ENCODE measurements at regions not wholly inside any gene's neighbourhood (a gene's known extent, or its start where the extent isn't known, plus 50 kb on each side); places are given as distances from the start of the nearest gene placed in this dataset.

GRCh38 chr5:166200532-166200931 is 2090.9 kb upstream of the WWC1 start:
- no peak for DNase-seq (ENCODE audit: low read depth)
- H3K4me3 ChIP-seq (ENCODE audit: low read depth, low read length): no peak overlapping the region
- TF ChIP-seq CTCF (IDR thresholded peaks at IDR 0.05; ENCODE audit: control insufficient read depth, extremely low read depth, insufficient read depth): no peak

DNA sequence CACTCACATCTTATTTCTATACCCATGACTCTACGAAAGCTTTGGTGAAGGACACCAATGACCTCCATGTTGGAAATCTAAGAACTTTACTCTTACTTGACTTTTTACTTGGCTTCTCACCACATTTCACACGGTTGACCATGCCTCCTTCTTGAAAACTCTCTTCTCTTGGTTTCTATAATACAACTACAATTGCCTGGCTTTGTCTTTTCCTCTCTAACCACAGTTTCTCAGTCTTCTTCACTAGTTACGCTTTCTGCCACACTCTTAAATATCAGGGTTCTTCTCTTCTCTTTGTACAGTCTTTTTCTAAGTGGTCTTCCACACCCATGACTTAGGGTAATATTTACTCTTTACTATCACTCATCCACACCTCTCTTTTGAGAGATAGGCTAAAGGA is 2079.8 kb upstream of the WWC1 start:
- no peak for TF ChIP-seq CTCF (IDR thresholded peaks at IDR 0.05; ENCODE audit: control insufficient read depth, extremely low read depth, insufficient read depth)
- no peak for DNase-seq (ENCODE audit: low read depth)
- H3K4me3 ChIP-seq (ENCODE audit: low read depth, low read length): no peak overlapping the region

DNA sequence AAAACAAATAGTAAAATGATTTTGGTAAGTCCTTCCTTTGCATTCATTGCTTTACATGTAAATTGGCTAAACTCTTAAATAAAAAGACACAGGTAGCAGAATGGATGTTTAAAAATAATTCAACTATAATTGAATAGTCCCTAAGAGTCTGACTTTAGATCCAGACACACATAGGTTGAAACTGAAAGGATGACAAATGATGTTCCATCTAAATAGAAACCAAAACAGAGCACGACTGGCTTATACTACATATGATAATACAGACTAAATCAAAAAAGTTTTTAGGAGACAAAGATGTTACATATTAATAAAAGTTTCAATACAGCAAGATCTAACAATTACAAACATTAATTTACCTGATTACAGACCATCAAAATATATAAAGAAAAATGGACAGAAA is 2055.1 kb upstream of the WWC1 start:
- no peak for TF ChIP-seq CTCF (IDR thresholded peaks at IDR 0.05; ENCODE audit: control insufficient read depth, extremely low read depth, insufficient read depth)
- no peak for DNase-seq (ENCODE audit: low read depth)
- H3K4me3 ChIP-seq (ENCODE audit: low read depth, low read length): no peak overlapping the region

DNA sequence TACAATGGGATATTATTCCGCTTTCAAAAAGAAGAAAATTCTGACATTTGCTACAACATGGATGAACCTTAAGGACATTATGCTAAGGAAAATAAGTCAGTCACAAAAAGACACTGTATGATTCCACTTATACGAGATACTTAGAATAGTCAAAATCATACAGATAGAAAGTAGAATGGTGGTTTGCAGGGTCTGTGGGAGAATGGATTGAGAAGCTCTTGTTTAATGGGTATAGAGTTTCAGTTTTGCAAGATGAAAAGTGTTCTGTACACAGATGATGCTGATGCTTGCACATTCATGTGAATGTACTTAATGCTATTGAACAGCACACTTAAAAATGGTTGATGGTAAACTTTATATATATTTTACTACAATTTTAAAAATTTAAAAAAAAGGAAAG is 2050.7 kb upstream of the WWC1 start:
- no peak for DNase-seq (ENCODE audit: low read depth)
- TF ChIP-seq CTCF (IDR thresholded peaks at IDR 0.05; ENCODE audit: control insufficient read depth, extremely low read depth, insufficient read depth): no peak
- H3K4me3 ChIP-seq (ENCODE audit: low read depth, low read length): no peak overlapping the region

DNA sequence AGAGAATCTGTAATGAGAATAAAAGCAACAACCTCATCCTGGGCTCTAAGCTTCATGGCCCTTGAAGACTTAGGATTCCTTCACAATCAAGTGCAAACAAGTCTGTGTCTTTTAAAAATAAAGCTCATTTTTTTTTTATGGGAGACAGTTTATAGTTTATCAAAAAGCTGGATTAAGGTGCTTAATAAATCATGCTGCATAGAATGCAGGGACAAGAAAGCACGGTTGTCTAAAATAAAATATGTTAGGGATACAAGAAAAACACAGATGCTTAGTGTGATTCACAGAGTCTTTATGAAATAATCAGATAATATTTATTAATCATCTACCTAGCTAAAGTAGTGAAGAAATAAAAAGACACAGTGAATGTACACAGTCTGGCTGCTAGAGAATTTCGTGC is 2045.9 kb upstream of the WWC1 start:
- TF ChIP-seq CTCF (IDR thresholded peaks at IDR 0.05; ENCODE audit: control insufficient read depth, extremely low read depth, insufficient read depth): no peak
- DNase-seq (ENCODE audit: low read depth): no peak
- no peak overlapping the region for H3K4me3 ChIP-seq (ENCODE audit: low read depth, low read length)

DNA sequence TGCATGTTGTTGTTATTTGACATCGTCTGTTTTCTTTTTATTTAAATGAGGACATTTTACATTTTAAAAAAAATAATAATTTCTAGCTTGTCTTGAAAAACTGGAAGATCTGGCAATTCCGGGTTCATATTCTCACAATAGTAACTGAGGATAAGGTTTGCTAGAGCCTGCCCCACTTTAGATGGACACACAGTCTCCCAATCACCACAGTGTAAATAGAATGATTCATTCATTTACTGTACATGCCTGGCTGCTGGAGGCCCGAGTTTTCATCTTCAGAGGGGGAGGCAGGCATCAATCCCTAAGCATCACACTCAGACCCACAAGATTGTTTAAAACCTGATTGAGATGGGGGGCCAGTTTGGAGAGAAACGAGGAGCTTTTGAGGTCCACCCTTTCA is 2039.7 kb upstream of the WWC1 start:
- no peak for TF ChIP-seq CTCF (IDR thresholded peaks at IDR 0.05; ENCODE audit: control insufficient read depth, extremely low read depth, insufficient read depth)
- no peak for DNase-seq (ENCODE audit: low read depth)
- no peak overlapping the region for H3K4me3 ChIP-seq (ENCODE audit: low read depth, low read length)

DNA sequence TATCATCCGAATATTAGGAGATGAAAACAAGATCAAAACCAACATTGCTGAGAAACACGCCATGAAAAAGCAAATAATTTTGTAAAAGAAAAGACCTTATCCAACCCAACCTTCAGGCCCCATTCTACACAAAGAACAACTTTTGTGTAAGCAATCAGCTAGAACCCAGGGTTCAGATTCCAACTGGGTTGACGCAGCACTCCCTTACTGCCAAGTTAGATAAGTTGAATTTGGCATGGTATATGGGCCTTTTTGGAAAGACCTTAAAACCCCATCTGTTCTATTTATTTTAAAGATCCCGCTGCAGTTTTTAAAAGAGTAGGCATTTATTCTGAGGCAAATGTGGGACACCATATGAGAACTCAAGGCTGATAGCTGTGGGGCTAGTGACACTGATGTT is 2033.8 kb upstream of the WWC1 start:
- TF ChIP-seq CTCF (IDR thresholded peaks at IDR 0.05; ENCODE audit: control insufficient read depth, extremely low read depth, insufficient read depth): no peak
- no peak for DNase-seq (ENCODE audit: low read depth)
- no peak overlapping the region for H3K4me3 ChIP-seq (ENCODE audit: low read depth, low read length)

Data from LNCaP clone FGC (cell line).